Smooth muscle cell (in vitro differentiated cells): ENCODE measurements at regions not wholly inside any gene's neighbourhood (a gene's known extent, or its start where the extent isn't known, plus 50 kb on each side); places are given as distances from the start of the nearest gene placed in this dataset.

Experiments used
- DNase-seq: peaks from one replicate; lab custom pipeline; 2025; ENCODE audit not compliant: unreplicated experiment; lab: John Stamatoyannopoulos, UW
- H2AFZ ChIP-seq: fragments of 200-600 bp; sonication (generic); 2 replicates; pipeline ENCODE4 v1.6.0; 2016; ENCODE audit warnings: antibody characterized with exemption, low read depth, mild to moderate bottlenecking
- H3F3A ChIP-seq: fragments of 200-600 bp; sonication (generic); 2 replicates; pipeline ENCODE4 v1.6.0; 2017; ENCODE audit warnings: antibody characterized with exemption, low read depth
- H3K27ac ChIP-seq: fragments of 200-600 bp; sonication (generic); 2 replicates; pipeline ENCODE4 v1.5.1; 2016; ENCODE audit warnings: low read depth, mild to moderate bottlenecking
- H3K27me3 ChIP-seq: fragments of 200-600 bp; sonication (generic); 2 replicates; pipeline ENCODE4 v1.6.1; 2016; ENCODE audit warnings: low read depth, mild to moderate bottlenecking
- H3K36me3 ChIP-seq: fragments of 200-600 bp; sonication (generic); 2 replicates; pipeline ENCODE4 v1.5.1; 2016; ENCODE audit warnings: low read depth
- H3K4me1 ChIP-seq: fragments of 200-600 bp; sonication (generic); 2 replicates; pipeline ENCODE4 v1.5.1; 2016; ENCODE audit warnings: low read depth
- H3K4me2 ChIP-seq: fragments of 200-600 bp; sonication (generic); 2 replicates; pipeline ENCODE4 v1.6.0; 2016; ENCODE audit warnings: mild to moderate bottlenecking
- H3K4me3 ChIP-seq: fragments of 200-600 bp; sonication (generic); 2 replicates; pipeline ENCODE4 v1.5.1; 2016; ENCODE audit warnings: mild to moderate bottlenecking
- H3K79me2 ChIP-seq: fragments of 200-600 bp; sonication (generic); 2 replicates; pipeline ENCODE4 v1.6.0; 2016; ENCODE audit warnings: low read depth, mild to moderate bottlenecking
- H3K9ac ChIP-seq: fragments of 200-600 bp; sonication (generic); 2 replicates; pipeline ENCODE4 v1.6.0; 2016; ENCODE audit warnings: low read depth
- H3K9me3 ChIP-seq: fragments of 200-600 bp; sonication (generic); replicated peaks from 2 replicates; pipeline ENCODE4 v1.5.1; 2016; ENCODE audit warnings: low read depth
- H4K20me1 ChIP-seq: fragments of 200-600 bp; sonication (generic); 2 replicates; pipeline ENCODE4 v1.6.0; 2016; ENCODE audit warnings: low read depth
- CTCF ChIP-seq: fragments of 200-600 bp; sonication (generic); IDR thresholded peaks from 2 replicates; pipeline ENCODE4 v1.5.1; 2017; ENCODE audit warnings: borderline replicate concordance, mild to moderate bottlenecking, antibody characterized with exemption; ENCODE audit not compliant: insufficient read depth, poor library complexity, severe bottlenecking
- WGBS: methylation state at CpG from one replicate; pipeline ENCODE4 v1.1.7; 2016; ENCODE audit warnings: low lambda C conversion rate; 5-methylcytosine and 5-hydroxymethylcytosine counted together

- H3K9ac ChIP-seq = no peak overlapping the region
- H3K27ac ChIP-seq = no peak overlapping the region
- H3K79me2 ChIP-seq = no peaks in the 10 kb centered on the region
- H3K36me3 ChIP-seq = no peaks in the 10 kb centered on the region
- H4K20me1 ChIP-seq = no peaks in the 10 kb centered on the region
- no peak overlapping the region for H3K4me3 ChIP-seq
- H3F3A ChIP-seq = no peaks in the 10 kb centered on the region
- H3K4me1 ChIP-seq = peaks cover 20% of the 10 kb centered on the region
- no peak overlapping the region for H2AFZ ChIP-seq
- H3K9me3 ChIP-seq = no peaks in the 10 kb centered on the region
- H3K4me2 ChIP-seq = no peak overlapping the region
- TF ChIP-seq CTCF = no peak
- WGBS = 84% methylated on average over 1 of the region's 1 CpG
- H3K27me3 ChIP-seq = no peaks in the 10 kb centered on the region
- DNase-seq = no peak
Observed at GRCh38 chr18:30766053-30766452, 276.5 kb downstream of the DSC3 start.

DNA sequence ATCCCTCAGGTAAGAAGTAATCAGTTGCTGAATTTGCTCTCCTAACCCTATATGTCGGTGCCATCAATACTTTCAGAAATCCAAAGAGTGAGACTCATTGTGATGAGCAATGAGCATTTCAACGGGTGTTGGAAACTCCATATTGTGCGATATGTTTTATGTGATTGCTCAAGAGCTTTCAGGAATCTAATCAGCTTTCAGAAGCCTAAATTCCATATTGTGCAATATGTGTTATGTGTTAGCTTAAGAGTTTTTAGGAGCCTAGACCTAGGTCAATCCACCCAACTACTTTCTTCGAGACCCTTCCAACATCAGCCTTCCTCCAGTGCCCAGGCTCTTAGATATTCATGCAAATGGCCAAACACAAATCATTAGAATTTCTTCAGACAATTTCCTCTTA is 277.3 kb downstream of the DSC3 start:
- Histone ChIP-seq H3K9me3 (no peaks in the 10 kb centered on the region), H3K79me2 (no peaks in the 10 kb centered on the region), H3K4me1 (peaks cover 20% of the 10 kb centered on the region), H3K4me3 (no peak overlapping the region), H3F3A (no peaks in the 10 kb centered on the region), H3K27me3 (no peaks in the 10 kb centered on the region), H4K20me1 (no peaks in the 10 kb centered on the region), H3K27ac (no peak overlapping the region), H3K36me3 (no peaks in the 10 kb centered on the region), H3K9ac (no peak overlapping the region), H3K4me2 (no peak overlapping the region), H2AFZ (no peak overlapping the region)
- WGBS = 83% methylated on average over 4 of the region's 4 CpGs
- DNase-seq = no peak
- no peak for TF ChIP-seq CTCF

- H3K36me3 ChIP-seq = no peaks in the 10 kb centered on the region
- peak overlapping the region; percentile 38 for H2AFZ ChIP-seq
- H3K79me2 ChIP-seq = no peaks in the 10 kb centered on the region
- TF ChIP-seq CTCF = no peak
- H3K4me3 ChIP-seq = peak overlapping the region; percentile 7
- H3K4me1 ChIP-seq = peaks cover 20% of the 10 kb centered on the region
- no peaks in the 10 kb centered on the region for H4K20me1 ChIP-seq
- no peaks in the 10 kb centered on the region for H3K9me3 ChIP-seq
- H3K27ac ChIP-seq = peak overlapping the region; percentile 55
- H3K4me2 ChIP-seq = peak overlapping the region; percentile 55
- H3K27me3 ChIP-seq = no peaks in the 10 kb centered on the region
- 0% methylated on average over 3 of the region's 3 CpGs for WGBS
- H3K9ac ChIP-seq = no peak overlapping the region
- DNase-seq = no peak
- no peaks in the 10 kb centered on the region for H3F3A ChIP-seq
Observed at GRCh38 chr18:30763902-30764350, 278.6 kb downstream of the DSC3 start.

DNA sequence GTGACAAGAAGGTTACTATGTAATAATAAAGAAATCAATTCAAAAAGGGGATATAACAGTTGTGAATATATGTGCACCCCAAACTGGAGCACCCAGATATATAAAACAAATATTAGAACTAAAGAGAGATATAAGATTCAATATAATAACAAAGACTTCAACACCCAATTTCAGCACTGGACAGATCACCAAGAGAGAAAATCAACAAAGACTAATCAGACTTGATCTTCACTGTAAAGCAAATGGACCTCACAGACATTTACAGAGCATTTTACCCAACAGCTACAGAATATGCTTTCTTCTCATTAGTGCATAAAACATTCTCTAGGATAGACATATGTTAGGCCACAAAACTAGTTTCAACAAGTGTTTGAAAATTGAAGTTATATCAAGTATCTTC is 287.7 kb downstream of the DSC3 start:
- no peak overlapping the region for H2AFZ ChIP-seq
- H3K4me2 ChIP-seq = no peak overlapping the region
- no peak overlapping the region for H3K27ac ChIP-seq
- H4K20me1 ChIP-seq = no peaks in the 10 kb centered on the region
- no peak for DNase-seq
- no peak for TF ChIP-seq CTCF
- no peaks in the 10 kb centered on the region for H3K79me2 ChIP-seq
- H3K9me3 ChIP-seq = no peaks in the 10 kb centered on the region
- no peaks in the 10 kb centered on the region for H3K4me1 ChIP-seq
- H3F3A ChIP-seq = no peaks in the 10 kb centered on the region
- H3K27me3 ChIP-seq = no peaks in the 10 kb centered on the region
- no peak overlapping the region for H3K4me3 ChIP-seq
- H3K9ac ChIP-seq = no peak overlapping the region
- H3K36me3 ChIP-seq = no peaks in the 10 kb centered on the region
